ENCODE measurements at regions not wholly inside any gene's neighbourhood (a gene's known extent, or its start where the extent isn't known, plus 50 kb on each side); places are given as distances from the start of the nearest gene placed in this dataset.
"Not testable (repeated sequence)": the region's sequence is repeated elsewhere in the genome, so short reads cannot be mapped to it uniquely, and the experiment has no call there.

DNA sequence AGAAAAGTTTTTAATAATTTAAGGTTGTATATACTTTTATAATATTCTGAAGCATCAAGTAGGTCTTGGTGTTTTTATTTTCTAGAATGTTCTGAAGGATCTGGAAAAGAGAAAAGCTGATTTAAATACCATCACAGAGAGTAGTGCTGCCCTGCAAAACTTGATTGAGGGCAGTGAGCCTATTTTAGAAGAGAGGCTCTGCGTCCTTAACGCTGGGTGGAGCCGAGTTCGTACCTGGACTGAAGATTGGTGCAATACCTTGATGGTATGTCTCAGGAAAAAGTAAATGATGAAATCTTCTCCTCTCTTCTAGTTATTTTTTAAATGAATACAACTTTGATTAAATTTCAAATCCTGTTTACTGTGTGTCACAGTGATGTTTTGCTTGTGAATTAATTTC, 225.7 kb downstream of the UTRN start:
- TF ChIP-seq, protein P1, sequence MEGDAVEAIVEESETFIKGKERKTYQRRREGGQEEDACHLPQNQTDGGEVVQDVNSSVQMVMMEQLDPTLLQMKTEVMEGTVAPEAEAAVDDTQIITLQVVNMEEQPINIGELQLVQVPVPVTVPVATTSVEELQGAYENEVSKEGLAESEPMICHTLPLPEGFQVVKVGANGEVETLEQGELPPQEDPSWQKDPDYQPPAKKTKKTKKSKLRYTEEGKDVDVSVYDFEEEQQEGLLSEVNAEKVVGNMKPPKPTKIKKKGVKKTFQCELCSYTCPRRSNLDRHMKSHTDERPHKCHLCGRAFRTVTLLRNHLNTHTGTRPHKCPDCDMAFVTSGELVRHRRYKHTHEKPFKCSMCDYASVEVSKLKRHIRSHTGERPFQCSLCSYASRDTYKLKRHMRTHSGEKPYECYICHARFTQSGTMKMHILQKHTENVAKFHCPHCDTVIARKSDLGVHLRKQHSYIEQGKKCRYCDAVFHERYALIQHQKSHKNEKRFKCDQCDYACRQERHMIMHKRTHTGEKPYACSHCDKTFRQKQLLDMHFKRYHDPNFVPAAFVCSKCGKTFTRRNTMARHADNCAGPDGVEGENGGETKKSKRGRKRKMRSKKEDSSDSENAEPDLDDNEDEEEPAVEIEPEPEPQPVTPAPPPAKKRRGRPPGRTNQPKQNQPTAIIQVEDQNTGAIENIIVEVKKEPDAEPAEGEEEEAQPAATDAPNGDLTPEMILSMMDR (IDR thresholded peaks at IDR 0.05; ENCODE audit: borderline replicate concordance, insufficient read depth, low read depth, low read length) = no peak
- H3K4me3 ChIP-seq (ENCODE audit: low read depth, low read length) = no peak overlapping the region

DNA sequence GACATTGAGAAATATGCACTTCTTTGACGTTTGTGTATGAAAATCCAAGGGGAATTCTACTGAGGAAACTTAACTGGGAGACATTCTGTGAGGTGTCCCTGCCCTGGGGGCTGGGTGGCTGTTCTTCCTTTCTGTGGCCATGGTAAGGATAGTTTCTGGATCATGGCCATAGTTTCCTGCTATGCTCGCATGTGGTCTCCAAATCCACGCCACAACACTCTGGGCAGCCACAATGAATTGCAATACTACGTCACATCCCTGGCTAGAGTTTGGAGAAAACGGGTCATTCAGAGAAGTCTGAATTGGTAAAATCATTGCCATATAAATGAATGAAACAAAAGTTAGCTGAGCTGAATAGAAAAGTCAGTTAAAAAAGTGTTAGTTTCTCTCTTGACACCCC, 230.6 kb downstream of the UTRN start:
- TF ChIP-seq, protein P1 (IDR thresholded peaks at IDR 0.05; ENCODE audit: borderline replicate concordance, insufficient read depth, low read depth, low read length) = no peak

DNA sequence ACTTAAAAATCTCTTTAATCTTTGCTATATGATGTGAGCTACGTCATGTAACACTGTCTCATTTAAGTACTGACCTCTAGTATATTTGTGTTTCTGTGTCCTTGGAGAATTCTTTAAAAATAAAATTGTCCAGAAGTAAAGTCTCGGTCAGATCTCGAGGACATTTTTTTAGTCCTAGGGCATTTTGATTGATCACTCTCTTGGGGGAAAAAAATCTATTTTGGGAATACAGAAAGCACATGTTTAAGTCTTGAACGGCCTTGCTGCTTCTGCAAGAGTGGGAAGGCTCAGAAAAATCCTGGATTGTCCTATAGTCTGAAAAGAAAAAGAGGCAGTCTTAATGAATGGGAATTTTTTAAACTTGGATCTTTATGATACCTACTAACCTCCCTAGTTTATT, 234.3 kb downstream of the UTRN start:
- TF ChIP-seq, protein P1 (IDR thresholded peaks at IDR 0.05; ENCODE audit: borderline replicate concordance, insufficient read depth, low read depth, low read length) = no peak
- H3K4me3 ChIP-seq (ENCODE audit: low read depth, low read length) = no peak overlapping the region

More for the DNA sequence above, 230.6 kb downstream of the UTRN start:
- no peak overlapping the region for H3K4me3 ChIP-seq (ENCODE audit: low read depth, low read length)

DNA sequence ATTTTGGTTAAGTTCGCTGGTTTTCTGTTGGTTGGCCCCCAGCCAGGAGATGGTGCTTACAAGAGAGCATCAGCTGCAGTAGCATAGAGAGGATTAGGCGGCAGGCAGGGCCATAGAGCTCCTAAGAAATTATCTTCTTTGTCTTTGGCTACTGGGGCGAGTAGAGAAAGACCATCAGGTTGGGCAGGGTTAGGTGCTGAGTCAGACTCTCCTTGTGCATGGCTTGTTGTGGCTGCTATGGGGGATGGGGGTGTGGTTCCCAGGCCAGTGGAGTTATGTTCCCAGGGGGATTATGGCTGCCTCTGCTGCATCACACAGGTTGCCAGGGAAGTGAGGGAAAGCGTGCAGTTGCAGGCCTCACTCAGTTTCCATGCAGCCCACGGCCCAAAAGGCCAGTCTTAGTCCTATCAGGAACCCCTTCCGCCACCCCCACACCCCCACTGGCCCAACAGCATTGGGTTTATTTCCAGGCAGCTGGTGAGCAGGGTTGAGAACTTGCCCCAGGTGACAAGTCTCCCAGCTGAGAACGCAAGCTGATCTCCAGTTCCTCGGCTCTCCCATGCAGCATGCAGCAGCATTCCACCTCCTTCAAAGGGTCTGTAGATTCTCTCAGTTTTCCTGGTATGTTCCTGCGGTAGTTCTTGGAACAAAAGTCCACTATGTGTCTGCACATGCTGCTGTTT, 243.7 kb downstream of the UTRN start:
- TF ChIP-seq, protein P1 (IDR thresholded peaks at IDR 0.05; ENCODE audit: borderline replicate concordance, insufficient read depth, low read depth, low read length) = no peak
- no peak overlapping the region for H3K4me3 ChIP-seq (ENCODE audit: low read depth, low read length)

DNA sequence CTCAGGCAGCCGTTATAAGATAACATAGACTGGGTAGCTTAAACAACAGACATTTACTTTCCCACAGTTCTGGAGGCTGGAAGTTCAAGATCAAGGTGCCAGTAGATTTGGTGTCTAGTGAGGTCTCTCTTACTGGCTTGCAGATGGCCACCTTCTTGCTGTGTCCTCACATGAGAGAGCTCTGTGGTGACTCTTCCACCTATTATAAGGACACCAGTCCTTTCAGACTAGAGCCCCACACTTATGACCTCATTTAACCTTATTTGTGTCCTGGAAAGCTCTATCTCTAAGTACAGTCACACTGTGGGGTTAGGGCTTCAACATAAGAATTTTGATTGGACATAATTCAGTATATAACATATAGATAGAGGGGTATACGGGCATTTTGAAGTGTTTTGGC, 245.0 kb downstream of the UTRN start:
- no peak overlapping the region for H3K4me3 ChIP-seq (ENCODE audit: low read depth, low read length)
- TF ChIP-seq, protein P1 (IDR thresholded peaks at IDR 0.05; ENCODE audit: borderline replicate concordance, insufficient read depth, low read depth, low read length) = no peak

DNA sequence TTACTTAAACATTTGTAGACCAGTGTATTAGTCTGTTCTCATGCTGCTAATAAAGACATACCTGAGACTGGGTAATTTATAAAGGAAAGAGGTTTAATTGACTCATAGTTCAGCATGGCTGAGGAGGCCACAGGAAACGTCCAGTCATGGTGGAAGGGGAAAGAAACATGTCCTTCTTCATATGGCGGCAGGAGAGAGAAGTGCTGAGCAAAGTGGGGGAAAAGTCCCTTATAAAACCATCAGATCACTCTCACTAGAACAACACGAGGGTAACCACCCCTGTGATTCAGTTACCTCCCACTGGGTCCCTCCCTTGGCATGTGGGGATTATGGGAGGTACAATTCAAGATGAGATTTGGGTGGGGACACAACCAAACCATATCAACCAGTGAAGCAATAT, 247.1 kb downstream of the UTRN start:
- not testable (repeated sequence) for H3K4me3 ChIP-seq (ENCODE audit: low read depth, low read length)

DNA sequence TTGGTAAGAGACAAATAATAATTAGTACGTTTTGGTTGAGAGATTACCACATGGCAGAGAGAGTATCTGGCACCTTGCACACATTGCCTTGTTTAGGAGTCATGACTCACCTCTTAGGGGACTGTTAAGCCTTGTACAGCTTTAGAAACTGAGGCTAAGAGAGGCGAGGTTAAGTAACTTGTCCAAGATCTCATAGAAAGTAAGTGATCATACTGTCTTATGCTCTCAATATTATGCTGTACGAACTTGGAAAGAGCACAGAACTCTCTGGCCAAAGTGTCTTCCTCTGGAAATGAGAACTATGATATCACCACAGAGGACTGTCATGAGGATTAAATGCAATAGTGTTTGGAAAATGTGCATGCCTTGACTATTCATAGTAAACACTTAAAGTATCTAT, 249.0 kb downstream of the UTRN start:
- TF ChIP-seq, protein P1 (IDR thresholded peaks at IDR 0.05; ENCODE audit: borderline replicate concordance, insufficient read depth, low read depth, low read length) = no peak
- H3K4me3 ChIP-seq (ENCODE audit: low read depth, low read length) = no peak overlapping the region
